T-cell (primary cell): ENCODE measurements at regions not wholly inside any gene's neighbourhood (a gene's known extent, or its start where the extent isn't known, plus 50 kb on each side); places are given as distances from the start of the nearest gene placed in this dataset.

Source experiments
- ATAC-seq, 4 experiments: fragments of 200-7000 bp in 3 of 4; fragments of 150-1000 bp in 1 of 4; cut with Tn5 transposase; replicated peaks in 1 of 4; 1 replicate in 3 of 4; 2 replicates in 1 of 4; pipeline ENCODE4 v1.10.0; 2021; ENCODE audit warnings: moderate library complexity in 3 of 4, mild to moderate bottlenecking in 2 of 4, moderate number of reproducible peaks in 1 of 4
- CTCF ChIA-PET, 2 donors: fragments of 300-600 bp; sonication (Branson Sonifier 250); formaldehyde crosslinking; loops; one replicate each; lab custom pipeline; 2022; ENCODE audit warnings: antibody characterized with exemption in 2 of 2; lab: Charles Lee
- POLR2A ChIA-PET, 2 donors: fragments of 300-600 bp; sonication (Branson Sonifier 250); formaldehyde crosslinking; loops; one replicate each; lab custom pipeline; 2022; ENCODE audit warnings: antibody characterized with exemption in 2 of 2; lab: Charles Lee
- DNase-seq, 35 experiments: peaks; one replicate each; pipeline versions ENCODE4 v3.0.0 to v3.0.0-alpha.2; 2013 to 2023
- H3K27ac ChIP-seq: one replicate; pipeline ENCODE4 v1.5.1; 2013; ENCODE audit warnings: low read length
- H3K27me3 ChIP-seq, 2 experiments: replicated peaks in 1 of 2; 1 replicate in 1 of 2; 2 replicates in 1 of 2; pipeline versions ENCODE4 v1.6.1 to v1.7.0; 2013; ENCODE audit warnings: low read length in 1 of 2, mixed read lengths in 1 of 2; ENCODE audit not compliant: control insufficient read depth in 2 of 2, insufficient read depth in 2 of 2; ENCODE audit errors: extremely low read depth in 1 of 2
- H3K36me3 ChIP-seq, 2 donors: 1 replicate in 1 of 2; 2 replicates in 1 of 2; pipeline versions ENCODE4 v1.6.1 to v1.7.0; 2013; ENCODE audit warnings: low read length in 1 of 2; ENCODE audit not compliant: control insufficient read depth in 2 of 2, insufficient read depth in 1 of 2; ENCODE audit errors: extremely low read depth in 1 of 2
- H3K4me1 ChIP-seq, 2 experiments: 1 replicate in 1 of 2; 2 replicates in 1 of 2; pipeline versions ENCODE4 v1.6.1 to v1.7.0; 2013; ENCODE audit warnings: low read length in 2 of 2, mixed read lengths in 1 of 2; ENCODE audit not compliant: insufficient read depth in 2 of 2, control insufficient read depth in 1 of 2; ENCODE audit errors: extremely low read depth in 1 of 2
- H3K4me3 ChIP-seq, 2 donors: 1 replicate in 1 of 2; 2 replicates in 1 of 2; pipeline versions ENCODE4 v1.5.1 to v1.7.0; 2013; ENCODE audit warnings: mild to moderate bottlenecking in 2 of 2, low read length in 1 of 2, moderate library complexity in 1 of 2; ENCODE audit not compliant: control insufficient read depth in 1 of 2; ENCODE audit errors: extremely low read depth in 1 of 2
- H3K9me3 ChIP-seq: 2 replicates; pipeline ENCODE4 v1.7.0; 2013
- H3K27ac Mint-ChIP-seq, 2 donors: one replicate each; pipeline ENCODE4 v1.8.0; 2020 to 2021; ENCODE audit warnings: mild to moderate bottlenecking in 2 of 2, mixed read lengths in 2 of 2
- H3K27me3 Mint-ChIP-seq, 2 donors: one replicate each; pipeline ENCODE4 v1.8.0; 2021 to 2022; ENCODE audit warnings: mixed read lengths in 2 of 2
- H3K36me3 Mint-ChIP-seq: one replicate; pipeline ENCODE4 v1.8.0; 2021; ENCODE audit warnings: mixed read lengths
- H3K4me1 Mint-ChIP-seq, 3 donors: one replicate each; pipeline ENCODE4 v1.8.0; 2020 to 2022; ENCODE audit warnings: mixed read lengths in 3 of 3, mild to moderate bottlenecking in 1 of 3
- H3K4me3 Mint-ChIP-seq, 3 donors: one replicate each; pipeline ENCODE4 v1.8.0; 2020 to 2022; ENCODE audit warnings: mild to moderate bottlenecking in 3 of 3, mixed read lengths in 3 of 3, moderate library complexity in 3 of 3
- H3K9me3 Mint-ChIP-seq, 3 donors: one replicate each; pipeline ENCODE4 v1.8.0; 2020 to 2022; ENCODE audit warnings: mixed read lengths in 3 of 3
- WGBS: methylation state at CpG from one replicate; pipeline ENCODE4 v1.1.5; 2013; ENCODE audit warnings: missing lambda C conversion rate; ENCODE audit not compliant: insufficient coverage; 5-methylcytosine and 5-hydroxymethylcytosine counted together

DNA sequence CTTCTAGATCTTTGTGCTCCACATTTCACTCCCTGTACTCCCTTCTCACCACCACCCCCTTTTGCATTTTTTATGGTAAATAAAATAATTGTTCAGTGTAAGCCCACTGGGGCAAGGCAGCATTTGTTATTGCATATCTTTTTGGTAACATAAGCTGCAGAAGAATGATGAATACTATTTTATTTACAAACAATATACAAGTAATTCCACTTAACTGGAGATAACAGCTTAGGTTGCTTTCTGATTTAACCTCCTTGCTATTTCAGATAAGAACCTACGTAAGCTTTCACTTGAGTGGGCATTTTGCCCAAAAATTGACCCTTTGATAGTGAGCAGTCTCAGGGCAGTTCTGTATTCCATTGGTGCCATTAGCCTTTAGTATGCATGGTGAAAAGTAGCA, 417.9 kb downstream of the SH3GL2 start:
- H3K4me1 ChIP-seq: no peaks in the 10 kb centered on the region
- H3K36me3 ChIP-seq: no peaks in the 10 kb centered on the region
- no peak for DNase-seq
- H3K9me3 ChIP-seq: no peaks in the 10 kb centered on the region
- 38% methylated on average over 1 of the region's 1 CpG for WGBS
- H3K4me3 ChIP-seq: no peak overlapping the region
- ATAC-seq: no peak
- ChIA-PET CTCF (no interaction called here), POLR2A (no interaction called here)
- no peaks in the 10 kb centered on the region for H3K36me3 Mint-ChIP-seq
- no peaks in the 10 kb centered on the region for H3K4me1 Mint-ChIP-seq
- H3K4me3 Mint-ChIP-seq: no peak overlapping the region
- no peak overlapping the region for H3K27ac ChIP-seq
- H3K27ac Mint-ChIP-seq: no peak overlapping the region
- peaks cover 0 to 2% (median 0%) of the 10 kb centered on the region in 3 donors for H3K9me3 Mint-ChIP-seq
- H3K27me3 Mint-ChIP-seq: no peaks in the 10 kb centered on the region
- H3K27me3 ChIP-seq: no peaks in the 10 kb centered on the region

DNA sequence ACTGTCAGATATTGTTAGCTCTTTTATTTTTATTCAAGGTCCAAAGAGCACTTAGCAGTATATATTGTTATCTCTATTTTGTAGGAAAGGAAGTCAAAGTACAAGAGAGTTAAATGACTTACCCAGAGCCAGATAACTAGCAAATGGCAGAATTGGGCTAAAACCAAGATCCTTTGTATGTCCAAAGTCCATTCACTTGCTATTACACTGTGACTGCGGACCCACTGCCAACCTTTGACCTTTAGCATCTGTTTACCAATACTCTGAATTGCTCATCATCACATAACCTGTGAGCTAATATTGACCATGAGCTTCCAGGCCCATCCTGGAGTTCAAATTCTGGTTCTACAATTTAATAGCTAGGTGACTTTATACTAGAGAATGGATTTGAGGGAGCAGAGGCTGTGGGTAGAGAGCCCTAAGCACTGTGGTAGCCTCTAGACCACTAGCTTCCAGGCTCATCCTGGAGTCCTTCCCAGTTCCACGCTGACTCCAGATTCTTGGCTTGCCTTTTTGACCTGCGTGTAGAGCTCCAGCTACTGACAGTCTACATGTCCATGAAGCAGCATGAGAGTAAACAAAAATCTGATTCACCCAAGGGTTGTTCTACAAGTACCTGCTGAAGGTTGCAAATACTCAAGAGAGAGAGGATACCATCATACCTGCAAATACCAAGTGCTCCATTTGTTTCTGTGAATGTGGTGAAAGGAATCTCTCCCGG, 424.0 kb downstream of the SH3GL2 start:
- H3K27ac ChIP-seq: no peak overlapping the region
- POLR2A ChIA-PET: no interaction called here
- WGBS: 47% methylated on average over 2 of the region's 4 CpGs
- no peak overlapping the region for H3K4me3 Mint-ChIP-seq
- H3K4me1 ChIP-seq: no peaks in the 10 kb centered on the region
- CTCF ChIA-PET: no interaction called here
- no peaks in the 10 kb centered on the region for H3K36me3 ChIP-seq
- DNase-seq (no peak), ATAC-seq (no peak)
- peaks cover 3 to 10% (median 3%) of the 10 kb centered on the region in 3 donors for H3K9me3 Mint-ChIP-seq
- H3K27ac Mint-ChIP-seq: no peak overlapping the region
- no peaks in the 10 kb centered on the region for H3K36me3 Mint-ChIP-seq
- H3K27me3 Mint-ChIP-seq: no peaks in the 10 kb centered on the region
- H3K9me3 ChIP-seq: no peaks in the 10 kb centered on the region
- no peaks in the 10 kb centered on the region for H3K27me3 ChIP-seq
- H3K4me1 Mint-ChIP-seq: no peaks in the 10 kb centered on the region
- H3K4me3 ChIP-seq: no peak overlapping the region

DNA sequence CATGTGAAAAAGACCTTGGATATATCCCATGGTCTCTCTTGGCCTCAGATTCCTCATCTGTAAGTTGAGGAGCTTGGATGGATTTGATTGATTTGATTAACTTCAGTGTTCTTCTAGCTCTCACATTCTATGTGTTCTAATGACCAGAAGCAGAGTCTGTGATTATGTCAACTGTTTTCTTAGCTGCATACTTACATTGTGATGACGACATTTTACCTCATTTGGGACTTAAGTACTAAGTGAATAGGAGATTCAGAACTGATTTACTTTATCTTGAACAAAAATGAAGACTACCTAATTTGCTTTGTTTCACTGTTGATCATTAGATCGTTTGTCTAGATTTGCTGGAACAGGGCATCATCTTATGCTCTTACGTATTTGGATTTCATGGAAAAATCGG, 427.7 kb downstream of the SH3GL2 start:
- H3K27ac ChIP-seq: no peak overlapping the region
- ChIA-PET CTCF (no interaction called here), POLR2A (no interaction called here)
- H3K27me3 ChIP-seq: no peaks in the 10 kb centered on the region
- peaks cover 3 to 10% (median 3%) of the 10 kb centered on the region in 3 donors for H3K9me3 Mint-ChIP-seq
- no peak overlapping the region for H3K4me3 ChIP-seq
- no peaks in the 10 kb centered on the region for H3K4me1 Mint-ChIP-seq
- no peak for ATAC-seq
- no peak overlapping the region for H3K4me3 Mint-ChIP-seq
- no peak overlapping the region for H3K27ac Mint-ChIP-seq
- no peak for DNase-seq
- H3K4me1 ChIP-seq: no peaks in the 10 kb centered on the region
- no peaks in the 10 kb centered on the region for H3K36me3 ChIP-seq
- no peaks in the 10 kb centered on the region for H3K36me3 Mint-ChIP-seq
- H3K9me3 ChIP-seq: no peaks in the 10 kb centered on the region
- WGBS: no CpG with 5 or more reads among the region's 4 CpGs
- H3K27me3 Mint-ChIP-seq: no peaks in the 10 kb centered on the region

DNA sequence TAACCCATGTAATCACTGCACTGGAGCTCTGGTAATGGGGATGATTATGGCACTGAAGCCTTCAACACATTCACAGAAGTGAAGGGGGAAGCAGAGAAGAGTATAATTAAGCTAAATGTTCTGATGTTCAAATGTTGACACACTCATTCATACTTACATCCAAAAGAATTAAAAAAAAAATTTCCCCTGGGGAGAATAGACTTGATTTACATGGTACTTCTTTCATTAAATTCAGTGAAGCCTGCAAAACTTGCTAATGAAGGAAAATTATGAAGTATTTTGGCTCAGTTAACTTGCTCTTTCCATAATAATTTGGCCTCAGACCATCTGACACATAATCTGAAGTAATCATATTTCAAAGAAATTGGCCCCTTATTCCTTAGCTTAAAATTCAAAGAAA, 428.8 kb downstream of the SH3GL2 start:
- H3K27ac Mint-ChIP-seq: no peak overlapping the region
- ATAC-seq: no peak
- CTCF ChIA-PET: no interaction called here

DNA sequence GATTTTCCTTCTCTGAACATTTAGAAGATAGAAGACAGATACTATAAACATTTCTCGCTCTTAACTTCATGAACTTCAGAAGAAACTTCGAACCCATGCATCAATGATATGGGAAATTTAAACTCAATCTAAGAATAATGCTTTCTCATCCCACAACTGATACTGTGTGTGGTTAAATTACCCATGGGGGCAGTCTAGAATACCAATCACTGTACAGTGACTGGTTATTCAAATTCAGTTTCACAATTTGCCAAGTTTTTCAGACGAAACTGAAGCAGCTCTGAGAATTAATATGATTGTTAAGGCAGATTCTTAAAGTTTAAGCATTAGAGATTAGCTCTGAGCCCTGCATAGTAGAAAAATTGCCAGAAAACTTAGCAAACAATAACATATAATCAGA, 431.0 kb downstream of the SH3GL2 start:
- ChIA-PET CTCF (no interaction called here), POLR2A (no interaction called here)
- Mint-ChIP-seq H3K27me3 (no peaks in the 10 kb centered on the region), H3K9me3 (peaks cover 0 to 2% (median 2%) of the 10 kb centered on the region in 3 donors), H3K27ac (no peak overlapping the region), H3K4me3 (no peak overlapping the region), H3K36me3 (no peaks in the 10 kb centered on the region), H3K4me1 (no peaks in the 10 kb centered on the region)
- ATAC-seq: no peak
- WGBS: no CpG with 5 or more reads among the region's 3 CpGs
- Histone ChIP-seq H3K36me3 (no peaks in the 10 kb centered on the region), H3K4me1 (no peaks in the 10 kb centered on the region), H3K9me3 (no peaks in the 10 kb centered on the region), H3K4me3 (no peak overlapping the region), H3K27ac (no peak overlapping the region), H3K27me3 (no peaks in the 10 kb centered on the region)
- DNase-seq: no peak

More for the DNA sequence above, 428.8 kb downstream of the SH3GL2 start:
- Mint-ChIP-seq H3K36me3 (no peaks in the 10 kb centered on the region), H3K4me1 (no peaks in the 10 kb centered on the region), H3K27me3 (no peaks in the 10 kb centered on the region), H3K9me3 (peaks cover 3 to 10% (median 3%) of the 10 kb centered on the region in 3 donors), H3K4me3 (no peak overlapping the region)
- no peaks in the 10 kb centered on the region for H3K4me1 ChIP-seq
- no peaks in the 10 kb centered on the region for H3K9me3 ChIP-seq
- DNase-seq: no peak
- no peaks in the 10 kb centered on the region for H3K27me3 ChIP-seq
- H3K27ac ChIP-seq: no peak overlapping the region
- POLR2A ChIA-PET: no interaction called here
- no peaks in the 10 kb centered on the region for H3K36me3 ChIP-seq
- no peak overlapping the region for H3K4me3 ChIP-seq

DNA sequence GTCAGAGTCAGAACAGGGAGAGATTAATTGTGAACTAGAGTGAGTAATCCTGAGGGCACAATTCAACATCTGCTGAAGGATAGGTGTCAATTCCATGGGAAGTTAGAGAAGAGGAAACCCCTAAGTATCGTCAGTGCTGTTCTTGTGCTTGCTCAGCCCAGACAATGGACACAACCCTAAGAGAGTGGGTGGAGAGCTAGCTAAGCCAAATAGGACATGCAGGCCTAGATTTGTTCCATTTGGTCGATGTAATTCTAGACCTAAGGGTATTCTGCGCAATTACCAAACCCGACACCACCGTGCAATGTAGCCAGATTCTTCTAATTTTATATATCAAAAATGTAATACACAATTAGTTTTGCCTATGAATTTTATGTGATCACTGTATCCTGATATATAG, 431.6 kb downstream of the SH3GL2 start:
- Mint-ChIP-seq H3K4me1 (no peaks in the 10 kb centered on the region), H3K9me3 (peaks cover 0 to 2% (median 0%) of the 10 kb centered on the region in 3 donors), H3K27ac (no peak overlapping the region), H3K27me3 (no peaks in the 10 kb centered on the region), H3K4me3 (no peak overlapping the region), H3K36me3 (no peaks in the 10 kb centered on the region)
- H3K9me3 ChIP-seq: no peaks in the 10 kb centered on the region
- no peak for DNase-seq
- no peak overlapping the region for H3K4me3 ChIP-seq
- no peak overlapping the region for H3K27ac ChIP-seq
- no peaks in the 10 kb centered on the region for H3K36me3 ChIP-seq
- CTCF ChIA-PET: no interaction called here
- no peak for ATAC-seq
- no peaks in the 10 kb centered on the region for H3K27me3 ChIP-seq
- POLR2A ChIA-PET: no interaction called here
- H3K4me1 ChIP-seq: no peaks in the 10 kb centered on the region
- 20% methylated on average over 1 of the region's 5 CpGs for WGBS

DNA sequence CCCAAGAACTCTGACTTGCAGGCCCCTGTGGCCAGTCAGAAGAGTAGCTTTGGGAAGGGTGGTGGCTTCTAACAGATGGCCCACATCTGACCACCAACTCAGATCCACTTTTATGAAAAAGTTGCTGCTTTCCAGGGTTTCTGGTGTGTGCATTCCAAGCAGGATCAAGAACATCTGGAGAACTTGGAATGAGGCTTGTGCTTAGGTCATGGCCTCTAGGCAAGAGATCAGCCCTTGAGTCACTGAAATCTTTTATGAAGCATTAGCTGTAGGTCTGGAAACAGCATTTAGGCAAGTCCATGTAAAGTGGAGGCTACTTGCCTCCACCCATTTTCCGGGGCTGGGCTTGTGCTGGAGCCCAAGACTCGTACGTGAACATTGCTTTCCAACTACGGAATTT, 433.3 kb downstream of the SH3GL2 start:
- H3K9me3 ChIP-seq: no peaks in the 10 kb centered on the region
- Mint-ChIP-seq H3K36me3 (no peaks in the 10 kb centered on the region), H3K4me1 (no peaks in the 10 kb centered on the region), H3K27ac (no peak overlapping the region), H3K4me3 (no peak overlapping the region), H3K27me3 (no peaks in the 10 kb centered on the region), H3K9me3 (peaks cover 0 to 5% (median 0%) of the 10 kb centered on the region in 3 donors)
- 92% methylated on average over 4 of the region's 4 CpGs for WGBS
- ATAC-seq (no peak), DNase-seq (no peak)
- H3K4me3 ChIP-seq: no peak overlapping the region
- POLR2A ChIA-PET: no interaction called here
- CTCF ChIA-PET: no interaction called here
- H3K36me3 ChIP-seq: no peaks in the 10 kb centered on the region
- H3K4me1 ChIP-seq: no peaks in the 10 kb centered on the region
- H3K27ac ChIP-seq: no peak overlapping the region
- no peaks in the 10 kb centered on the region for H3K27me3 ChIP-seq
